IMR-90 (cell line): ENCODE measurements at regions not wholly inside any gene's neighbourhood (a gene's known extent, or its start where the extent isn't known, plus 50 kb on each side); places are given as distances from the start of the nearest gene placed in this dataset.

ENCODE experiments used
- BHLHE40 ChIP-seq: fragments of 150-350 bp; IDR thresholded peaks from 2 replicates; pipeline ENCODE4 v1.6.1; 2016; ENCODE audit warnings: mild to moderate bottlenecking, low read depth, low read length
- CEBPB ChIP-seq: IDR thresholded peaks from 2 replicates; pipeline ENCODE4 v1.6.1; 2012; ENCODE audit warnings: low read depth, low read length, improper control_type of control experiment
- FOS ChIP-seq: fragments of 150-350 bp; IDR thresholded peaks from 2 replicates; pipeline ENCODE4 v1.6.1; 2016; ENCODE audit warnings: low read depth, low read length
- POLR2A ChIP-seq: IDR thresholded peaks from 2 replicates; pipeline ENCODE4 v1.6.1; 2012; ENCODE audit warnings: mild to moderate bottlenecking, low read depth, low read length
- TF ChIP-seq, protein P1 (sequence below): conservative IDR thresholded peaks from 2 replicates; pipeline ENCODE4 v1.5.1; 2012; ENCODE audit warnings: mild to moderate bottlenecking, low read depth, low read length, improper control_type of control experiment

DNA sequence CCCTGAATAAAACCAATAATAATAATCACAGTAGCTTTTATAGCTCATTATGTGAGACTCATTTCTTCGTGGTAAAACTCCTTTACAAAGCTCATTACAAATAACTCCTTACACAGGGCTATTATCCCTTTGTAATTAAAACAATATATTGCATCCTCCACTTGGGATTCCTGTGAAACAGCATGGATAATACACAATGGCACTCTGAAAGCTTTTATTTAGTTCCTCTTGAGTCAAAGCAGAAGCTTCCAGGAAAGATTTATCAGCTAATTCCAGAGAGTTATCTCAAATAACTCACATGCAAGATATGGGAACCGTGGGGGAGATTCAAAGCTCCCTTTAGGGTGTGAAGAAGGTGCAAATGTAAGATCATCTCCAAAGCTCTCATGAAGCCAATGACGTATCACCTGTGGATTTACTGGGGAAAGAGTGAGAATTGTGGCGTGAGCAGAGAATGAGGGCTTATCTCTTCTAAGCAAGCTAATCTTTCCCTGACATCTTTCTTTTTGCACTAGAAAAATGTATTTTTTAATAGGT, 60.4 kb upstream of the GJA5 start:
- TF ChIP-seq FOS (no peak), BHLHE40 (no peak), POLR2A (no peak), CEBPB (no peak)
- TF ChIP-seq, protein P1, sequence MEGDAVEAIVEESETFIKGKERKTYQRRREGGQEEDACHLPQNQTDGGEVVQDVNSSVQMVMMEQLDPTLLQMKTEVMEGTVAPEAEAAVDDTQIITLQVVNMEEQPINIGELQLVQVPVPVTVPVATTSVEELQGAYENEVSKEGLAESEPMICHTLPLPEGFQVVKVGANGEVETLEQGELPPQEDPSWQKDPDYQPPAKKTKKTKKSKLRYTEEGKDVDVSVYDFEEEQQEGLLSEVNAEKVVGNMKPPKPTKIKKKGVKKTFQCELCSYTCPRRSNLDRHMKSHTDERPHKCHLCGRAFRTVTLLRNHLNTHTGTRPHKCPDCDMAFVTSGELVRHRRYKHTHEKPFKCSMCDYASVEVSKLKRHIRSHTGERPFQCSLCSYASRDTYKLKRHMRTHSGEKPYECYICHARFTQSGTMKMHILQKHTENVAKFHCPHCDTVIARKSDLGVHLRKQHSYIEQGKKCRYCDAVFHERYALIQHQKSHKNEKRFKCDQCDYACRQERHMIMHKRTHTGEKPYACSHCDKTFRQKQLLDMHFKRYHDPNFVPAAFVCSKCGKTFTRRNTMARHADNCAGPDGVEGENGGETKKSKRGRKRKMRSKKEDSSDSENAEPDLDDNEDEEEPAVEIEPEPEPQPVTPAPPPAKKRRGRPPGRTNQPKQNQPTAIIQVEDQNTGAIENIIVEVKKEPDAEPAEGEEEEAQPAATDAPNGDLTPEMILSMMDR = no peak
